Keratinocyte (primary cell): ENCODE measurements at regions not wholly inside any gene's neighbourhood (a gene's known extent, or its start where the extent isn't known, plus 50 kb on each side); places are given as distances from the start of the nearest gene placed in this dataset.

Source experiments
- CTCF ChIP-seq, 3 experiments: IDR thresholded peaks in 1 of 3; conservative IDR thresholded peaks in 1 of 3; optimal IDR thresholded peaks in 1 of 3; 2 replicates in 2 of 3; 3 replicates in 1 of 3; pipeline versions ENCODE3 to v1.5.1; 2011; ENCODE audit warnings: low read length in 3 of 3, mild to moderate bottlenecking in 3 of 3, moderate library complexity in 2 of 3, control low read depth in 1 of 3, inconsistent platforms in 1 of 3; ENCODE audit not compliant: insufficient read depth in 2 of 3; ENCODE audit errors: extremely low read depth in 1 of 3
- EZH2 ChIP-seq: IDR thresholded peaks from one replicate; pipeline ENCODE4 v1.6.1; 2012; ENCODE audit warnings: inconsistent platforms, mild to moderate bottlenecking, low read length, moderate library complexity

GRCh38 chr4:36414248-36414647 is 132.8 kb downstream of the DTHD1 start:
- TF ChIP-seq EZH2 (no peak), CTCF (optimal IDR thresholded peaks at IDR 0.05 in 1 of 3, IDR thresholded peaks at IDR 0.05 in 1 of 3, conservative IDR thresholded peaks at IDR 0.05 in 1 of 3; ENCODE audit: extremely low read depth in 1 of 3, insufficient read depth in 2 of 3, low read length in 3 of 3) (peak in 2 of 3 experiments; percentile 35 to 39)
